GM19025 (cell line): ENCODE measurements at regions not wholly inside any gene's neighbourhood (a gene's known extent, or its start where the extent isn't known, plus 50 kb on each side); places are given as distances from the start of the nearest gene placed in this dataset.
"Not testable (repeated sequence)": the region's sequence is repeated elsewhere in the genome, so short reads cannot be mapped to it uniquely, and the experiment has no call there.

ENCODE experiments used
- ATAC-seq: cut with Tn5 transposase; IDR thresholded peaks from one replicate; pipeline ENCODE4 v1.9.1; 2021; ENCODE audit warnings: mild to moderate bottlenecking, low read depth, moderate library complexity; ENCODE audit not compliant: unreplicated experiment

DNA sequence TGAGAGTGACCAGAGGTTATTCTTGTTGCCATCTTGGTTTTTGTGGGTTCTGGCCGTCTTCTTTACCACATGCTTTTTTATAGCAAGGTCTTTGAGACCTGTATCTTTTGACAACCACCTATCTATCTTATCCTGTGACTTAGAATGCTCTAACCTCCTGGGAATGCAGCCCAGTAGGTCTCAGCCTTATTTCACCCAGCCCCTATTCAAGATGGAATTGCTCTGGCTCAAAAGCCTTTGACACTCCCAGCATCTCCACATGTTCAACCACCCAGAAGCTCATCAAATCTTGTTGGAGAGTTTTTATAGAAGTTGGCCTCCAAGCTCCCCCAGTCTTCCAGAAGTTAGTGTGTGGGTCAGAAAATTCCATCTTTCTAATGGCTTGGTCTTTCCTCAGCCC lies 464.3 kb upstream of the NRP1 start:
- ATAC-seq: no peak

DNA sequence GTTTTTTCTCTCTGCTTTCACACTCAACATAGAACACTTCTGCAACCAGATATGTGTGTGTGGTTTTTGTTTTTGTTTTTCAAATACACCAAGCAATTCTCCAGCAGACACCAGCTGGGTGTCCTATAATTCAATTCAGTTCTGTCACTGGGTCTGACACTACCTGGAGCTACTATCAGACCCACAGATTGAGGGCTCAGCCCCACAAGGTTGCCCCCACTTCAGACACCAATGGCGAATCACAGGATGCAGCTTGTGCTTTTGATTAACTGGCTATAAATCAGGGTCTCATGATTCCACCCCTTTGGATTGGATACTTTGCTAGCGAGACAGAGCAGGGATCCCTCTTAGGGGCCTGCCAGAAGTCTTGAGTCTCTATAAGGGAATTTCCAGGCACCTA lies 462.2 kb upstream of the NRP1 start:
- no peak for ATAC-seq

DNA sequence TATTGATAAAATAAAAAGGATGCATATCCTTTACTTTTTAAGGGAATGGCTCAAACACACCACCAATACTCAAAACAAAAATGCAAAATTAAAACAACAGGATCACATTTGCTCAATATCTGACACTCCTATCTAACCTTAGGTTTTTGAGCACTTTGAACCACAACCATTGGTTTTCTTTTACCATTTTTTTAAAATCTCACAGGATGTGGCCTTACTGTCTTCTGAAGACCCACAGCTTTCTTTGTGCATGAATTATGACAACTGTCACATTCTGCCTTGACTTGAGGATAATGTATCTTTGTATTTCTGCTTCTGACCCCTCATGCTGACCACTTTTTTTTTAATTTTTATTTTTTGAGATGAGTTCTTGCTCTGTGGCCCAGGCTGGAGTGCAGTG lies 461.1 kb upstream of the NRP1 start:
- no peak for ATAC-seq

DNA sequence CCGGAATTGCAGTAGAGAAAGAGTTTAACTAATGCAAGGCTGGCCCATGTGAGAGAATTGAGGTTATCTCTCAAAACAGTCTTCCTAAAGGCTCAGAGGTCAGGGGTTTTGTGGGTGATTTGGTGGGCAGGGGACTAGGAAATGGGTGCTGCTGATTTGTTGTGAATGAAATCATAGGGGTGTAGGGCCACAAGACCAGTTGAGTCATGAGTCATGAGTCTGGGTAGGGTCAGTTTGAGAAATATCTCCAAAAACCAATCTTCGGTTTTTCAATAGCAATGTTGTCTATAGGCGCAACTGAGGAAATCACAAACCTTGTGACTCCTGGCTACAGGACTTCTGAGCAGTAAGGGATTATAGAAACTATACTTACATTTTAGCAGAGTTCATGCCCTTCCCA lies 460.0 kb upstream of the NRP1 start:
- no peak for ATAC-seq

DNA sequence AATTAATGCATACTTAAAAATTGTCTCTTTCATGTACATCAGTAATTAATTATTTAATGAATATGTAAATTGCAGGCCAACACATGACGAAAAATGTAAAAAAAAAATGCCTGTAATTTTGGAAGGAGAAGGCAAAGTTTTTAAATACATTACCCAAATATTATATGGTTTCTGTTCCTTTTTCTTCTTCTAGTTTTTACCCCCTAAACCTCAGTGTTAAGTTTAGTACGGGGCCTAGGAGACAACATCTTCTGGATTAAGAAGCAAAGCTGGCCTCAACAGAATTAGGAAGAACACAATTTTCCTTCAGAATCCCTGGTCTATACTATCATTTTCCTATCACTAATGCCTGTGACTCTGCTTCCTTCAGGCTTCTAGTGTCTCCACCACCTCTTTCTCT lies 459.3 kb upstream of the NRP1 start:
- ATAC-seq: no peak

DNA sequence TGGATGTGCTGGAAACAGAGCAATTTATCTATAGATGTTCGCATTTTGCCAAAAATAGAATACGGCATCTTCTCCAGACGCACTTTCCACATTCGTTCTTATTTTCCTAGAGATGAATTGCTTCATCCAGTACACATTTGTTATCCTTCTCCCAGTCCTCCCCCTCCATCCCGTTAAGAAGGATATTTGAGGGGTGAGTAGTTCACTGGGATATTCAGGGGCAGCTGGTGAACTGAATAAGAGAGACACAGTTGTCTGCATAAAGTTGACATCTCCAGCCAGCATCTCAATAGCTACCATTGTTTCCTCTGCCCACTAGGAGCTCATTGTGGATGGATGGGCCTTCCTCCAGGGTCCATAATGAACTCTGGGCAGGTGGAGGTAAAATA lies 456.8 kb upstream of the NRP1 start:
- ATAC-seq: no peak

DNA sequence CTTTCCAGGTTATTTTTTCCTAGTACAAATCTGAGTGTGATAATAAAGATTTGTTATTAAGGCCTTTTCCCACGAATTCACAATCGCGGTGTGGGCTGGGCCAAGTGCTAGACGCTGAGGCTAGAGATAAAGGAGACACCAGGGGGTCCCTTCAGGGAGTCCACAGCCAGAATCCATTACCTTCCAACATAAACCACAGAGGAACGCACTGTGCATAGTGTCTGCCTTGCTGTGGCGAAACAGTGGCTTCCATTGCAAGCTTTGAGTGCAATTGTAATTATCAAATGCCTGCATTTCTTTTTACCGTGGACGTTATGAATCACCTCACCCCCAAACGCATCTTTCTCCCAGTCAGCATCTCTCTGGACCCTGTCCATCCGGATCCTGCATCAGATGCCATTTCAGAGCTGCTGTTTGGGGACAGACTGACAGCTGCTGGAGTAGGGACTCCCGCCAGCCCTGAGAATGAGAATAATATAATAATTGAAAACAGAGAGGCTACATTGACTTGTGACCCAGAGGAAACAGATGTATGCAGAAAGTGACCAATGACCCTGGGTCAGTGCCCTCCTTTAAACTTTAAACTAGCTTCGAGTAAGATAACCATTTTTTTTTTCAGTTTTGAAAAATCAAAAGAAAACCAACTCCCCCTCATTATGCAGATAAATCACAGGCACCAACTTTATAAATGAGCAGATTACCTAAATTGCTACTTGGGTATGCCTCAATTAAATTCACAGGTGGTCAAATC lies 456.2 kb upstream of the NRP1 start:
- ATAC-seq: no peak

DNA sequence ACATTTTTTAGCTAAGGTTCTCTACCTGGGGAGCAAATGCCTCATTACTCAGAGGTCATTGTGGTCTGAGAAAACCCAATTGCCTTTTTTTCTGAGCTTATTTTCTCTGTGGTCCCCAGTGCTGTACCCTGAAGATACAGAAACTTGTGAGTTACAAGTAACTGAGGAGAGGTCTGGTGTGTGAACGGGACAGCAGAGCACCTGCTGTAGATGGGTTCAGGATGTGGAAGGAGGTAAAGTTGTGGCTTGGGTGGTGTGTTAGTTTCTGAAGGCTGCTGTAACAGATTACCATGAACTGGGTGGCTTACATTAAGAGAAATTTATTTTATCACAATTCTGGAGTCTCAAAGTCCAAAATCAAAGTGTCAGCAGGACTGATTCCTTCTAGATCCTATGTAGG lies 449.1 kb upstream of the NRP1 start:
- no peak for ATAC-seq

DNA sequence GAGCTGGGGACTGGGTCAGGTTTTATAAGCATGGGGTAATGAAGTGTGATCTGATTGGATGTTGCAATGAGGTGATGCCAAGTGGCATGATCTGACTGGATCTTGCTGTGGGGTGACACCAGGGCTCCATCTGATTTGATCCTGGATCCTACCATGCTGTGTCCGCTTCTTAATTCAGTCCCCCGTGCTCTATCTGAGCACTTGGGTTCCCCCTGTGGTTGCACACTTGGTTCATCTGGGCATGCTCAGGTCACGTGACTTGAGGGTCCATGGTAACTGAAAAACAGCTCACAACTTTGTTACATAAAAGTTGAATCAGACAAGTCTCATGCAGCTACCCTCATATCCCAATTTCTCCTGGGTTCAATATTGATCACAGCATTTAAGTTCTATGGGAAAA lies 448.6 kb upstream of the NRP1 start:
- no peak for ATAC-seq

DNA sequence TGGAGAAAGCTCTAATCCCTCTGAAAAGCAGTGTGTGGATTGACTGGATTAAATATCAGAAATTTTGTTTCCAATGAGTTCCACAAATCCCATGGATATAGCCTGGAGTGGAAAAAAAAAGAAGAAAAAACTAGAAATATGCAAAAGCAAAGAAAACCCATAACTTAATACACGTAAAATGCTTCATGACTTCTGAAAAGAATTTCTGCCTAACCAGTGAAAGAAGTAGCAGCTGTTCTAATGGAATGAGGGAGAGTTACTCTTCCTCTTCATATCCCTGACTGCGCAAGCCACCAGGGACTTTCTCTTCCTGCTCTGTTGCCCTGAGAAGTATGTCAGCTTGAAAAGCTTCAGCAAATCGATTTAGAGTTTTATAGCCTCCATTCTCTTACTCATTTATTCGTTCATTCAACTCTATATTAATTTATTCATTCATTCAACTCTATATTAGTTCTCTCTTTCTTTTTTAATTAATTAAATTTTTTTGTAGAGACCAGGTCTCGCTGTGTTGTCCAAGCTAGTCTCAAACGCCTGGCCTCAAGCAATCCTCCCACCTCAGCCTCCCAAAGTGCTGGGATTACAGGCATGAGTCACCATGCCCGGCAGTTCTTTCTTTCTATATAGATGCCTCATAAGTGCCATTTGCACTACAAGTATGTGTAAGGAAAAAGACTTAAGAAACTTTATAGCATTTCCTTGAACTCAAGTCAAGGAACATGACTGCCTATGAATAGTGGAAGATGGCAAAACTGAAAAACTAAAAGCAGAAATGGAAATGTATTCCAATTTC lies 447.3 kb upstream of the NRP1 start:
- no peak for ATAC-seq

DNA sequence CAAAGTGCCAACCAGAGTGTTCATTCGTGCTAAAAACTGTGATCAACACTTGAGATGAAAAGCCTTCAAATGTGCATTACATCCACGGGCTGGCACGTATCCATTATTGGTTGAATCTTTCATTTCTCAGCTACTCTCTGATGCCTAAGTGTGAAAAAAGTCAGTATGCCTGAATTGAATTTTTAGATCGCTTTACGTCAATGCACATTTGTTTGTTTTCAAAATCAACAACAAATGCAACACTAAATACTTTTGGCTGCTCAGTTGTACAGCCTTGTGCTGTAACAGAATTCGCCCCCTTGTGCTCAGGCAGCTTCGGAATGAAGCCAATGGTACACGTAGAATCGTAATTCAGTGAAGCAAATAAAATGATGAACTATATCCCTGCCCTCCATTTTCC lies 446.5 kb upstream of the NRP1 start:
- ATAC-seq: no peak

DNA sequence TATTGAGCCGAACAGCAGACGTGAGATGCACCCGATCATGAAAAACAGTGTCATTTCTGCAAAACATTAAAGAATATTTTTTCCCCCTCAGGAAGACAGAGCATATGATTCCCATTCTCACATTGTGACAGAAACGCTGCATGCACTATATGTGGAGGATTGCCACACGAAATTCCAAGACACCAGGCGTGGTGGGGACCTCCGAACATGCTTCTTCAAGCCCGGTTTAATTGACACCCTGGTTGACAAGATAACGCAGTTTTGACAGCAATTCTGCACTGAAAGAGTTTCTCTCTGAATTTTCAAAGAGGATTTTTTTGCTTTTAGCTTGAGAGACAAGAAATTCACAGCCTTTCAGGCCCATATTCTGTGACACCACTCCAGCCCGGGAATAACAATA lies 442.8 kb upstream of the NRP1 start:
- ATAC-seq: no peak

DNA sequence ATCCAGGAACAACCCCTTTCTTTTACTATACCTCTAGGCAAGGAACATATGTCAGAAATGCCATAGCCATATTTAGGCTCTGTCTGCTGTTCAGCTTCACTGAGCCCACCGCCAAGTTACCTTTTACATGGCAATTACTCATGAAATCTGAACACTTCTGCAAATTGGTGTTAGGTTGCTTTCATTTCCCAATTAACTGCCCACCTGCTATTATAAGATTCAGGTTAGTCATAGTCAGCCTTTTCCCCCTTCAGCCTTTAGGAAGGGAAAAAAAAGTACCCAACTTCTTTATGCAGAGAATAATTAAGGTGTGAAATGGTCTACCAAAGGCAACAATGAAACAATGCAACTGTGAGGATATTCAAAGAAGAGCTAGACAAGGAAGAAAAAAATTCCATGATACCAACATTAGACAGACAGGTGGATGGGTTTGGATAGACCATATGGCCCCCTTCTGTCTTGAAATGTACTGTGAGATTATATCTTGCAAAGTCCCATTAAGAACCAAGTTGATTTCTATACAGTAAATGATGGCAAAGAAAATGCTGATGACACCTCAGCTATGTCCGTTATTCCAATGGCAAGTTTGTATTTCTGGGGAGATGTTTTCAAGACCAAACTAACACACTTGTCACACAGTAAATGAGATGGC lies 442.1 kb upstream of the NRP1 start:
- no peak for ATAC-seq

DNA sequence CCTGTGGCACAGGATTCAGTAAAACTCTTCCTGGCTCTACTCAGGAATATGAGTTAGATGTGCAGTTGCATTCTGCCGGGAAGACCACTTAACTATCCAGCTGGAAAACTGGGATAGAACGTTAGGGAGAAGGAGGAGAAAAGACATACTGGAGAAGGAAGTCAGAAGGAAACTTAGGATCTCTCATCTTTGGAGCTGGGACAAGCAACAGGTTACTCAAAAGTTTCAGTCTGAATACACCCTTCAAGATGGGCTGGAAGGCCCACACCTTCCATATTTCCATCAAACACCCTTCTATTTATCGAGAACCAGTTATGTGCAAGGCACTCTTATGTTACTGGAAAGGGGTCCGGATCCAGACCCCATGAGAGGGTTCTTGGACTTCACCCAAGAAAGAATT lies 440.4 kb upstream of the NRP1 start:
- no peak for ATAC-seq

DNA sequence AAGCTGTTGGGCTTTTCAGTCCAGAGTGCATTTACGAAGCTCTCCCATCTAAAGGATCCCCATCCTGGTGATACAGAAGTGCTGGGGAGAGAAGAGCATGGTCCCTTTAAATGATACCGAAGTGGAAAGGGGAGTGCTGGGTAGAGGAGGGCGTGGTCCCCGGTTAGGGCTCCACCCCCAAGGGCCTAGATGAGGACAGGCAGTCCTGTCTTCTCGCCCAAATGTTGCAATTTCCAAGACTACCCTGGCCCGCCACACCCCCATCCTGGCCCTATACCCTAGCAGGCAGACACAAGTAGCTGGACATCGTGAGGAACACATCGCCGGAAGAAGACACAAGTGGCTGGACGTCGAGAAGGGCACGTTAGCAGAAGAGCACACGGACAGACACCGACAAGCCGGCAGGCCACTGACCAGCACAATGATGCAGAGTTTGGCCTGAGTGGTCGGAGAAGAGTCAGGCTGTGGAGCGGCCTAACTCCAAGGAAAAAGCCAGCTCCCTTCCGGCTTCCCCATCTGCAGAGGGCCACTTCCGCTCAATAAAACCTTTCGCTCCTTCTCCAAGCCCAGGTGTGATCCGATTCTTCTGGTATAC lies 439.5 kb upstream of the NRP1 start:
- no peak for ATAC-seq

DNA sequence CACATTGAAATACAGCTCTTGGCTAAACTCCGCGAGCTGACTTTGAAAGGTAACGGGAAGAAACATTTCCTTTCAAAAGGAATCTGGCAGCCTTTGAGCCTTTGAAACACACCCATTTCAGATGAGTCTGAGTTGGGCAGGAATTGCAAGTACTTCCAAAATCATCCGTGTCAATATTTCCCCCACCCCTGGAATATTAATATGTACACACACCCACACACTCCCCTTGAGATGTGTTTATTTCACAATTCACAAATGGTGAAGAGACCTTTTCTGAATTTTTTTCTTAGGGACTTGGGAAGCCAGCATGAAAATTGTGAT lies 438.7 kb upstream of the NRP1 start:
- no peak for ATAC-seq

DNA sequence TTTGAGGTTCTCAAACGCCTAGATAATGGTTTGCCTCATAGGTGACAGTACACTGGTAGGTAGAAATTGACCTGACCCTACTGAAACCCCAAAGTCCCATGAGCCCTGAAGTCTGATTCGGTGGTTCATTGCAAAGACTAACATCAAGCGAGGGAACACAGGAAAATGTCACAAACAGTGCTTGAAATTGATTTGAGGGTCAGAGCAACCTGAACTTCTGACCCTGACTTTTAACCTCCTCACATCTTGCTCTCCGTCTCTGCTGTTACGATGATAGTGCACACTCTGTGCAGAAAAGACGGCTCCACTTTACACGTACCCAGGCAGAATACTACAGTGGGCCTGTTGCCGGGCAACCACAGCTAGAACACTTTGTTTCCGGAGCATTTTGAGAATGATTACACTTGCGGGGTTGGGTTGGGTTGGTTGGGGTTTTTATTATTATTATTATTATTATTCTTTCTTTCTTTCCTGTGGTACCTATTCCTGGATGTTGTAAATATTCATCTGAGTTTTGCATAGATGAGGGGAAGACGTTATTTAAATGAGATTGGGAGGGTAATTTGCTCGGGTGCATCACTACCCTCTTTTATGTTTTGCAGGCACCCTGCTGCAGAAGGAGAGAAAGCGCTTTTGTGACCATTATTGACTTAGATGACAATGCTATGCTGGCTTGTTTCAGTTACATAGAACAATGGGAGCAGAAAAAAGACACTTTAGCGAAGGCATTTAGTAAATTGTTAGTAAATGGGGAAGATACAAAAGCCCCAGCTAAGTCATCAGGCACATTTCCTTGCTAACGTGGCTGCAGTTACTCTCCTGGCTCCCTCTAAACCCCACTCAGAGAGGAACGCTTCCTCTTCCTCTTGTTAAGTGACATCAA lies 438.1 kb upstream of the NRP1 start:
- ATAC-seq: no peak

DNA sequence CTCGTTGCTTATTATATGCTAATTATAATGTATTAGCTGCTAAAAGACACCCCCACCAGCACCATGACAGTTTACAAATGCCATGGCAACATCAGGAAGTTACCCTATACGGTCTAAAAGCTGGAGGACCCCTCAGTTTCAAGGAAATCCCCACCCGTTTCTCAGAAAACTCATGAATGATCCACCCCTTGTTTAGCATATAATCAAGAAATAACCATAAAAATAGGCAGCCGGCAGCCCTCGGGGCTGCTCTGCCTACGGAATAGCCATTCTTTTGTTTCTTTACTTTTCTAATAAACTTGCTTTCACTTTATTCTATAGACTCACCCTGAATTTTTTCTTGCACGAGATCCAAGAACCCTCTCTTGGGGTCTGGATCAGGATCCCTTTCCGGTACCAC lies 437.4 kb upstream of the NRP1 start:
- ATAC-seq: not testable (repeated sequence)

DNA sequence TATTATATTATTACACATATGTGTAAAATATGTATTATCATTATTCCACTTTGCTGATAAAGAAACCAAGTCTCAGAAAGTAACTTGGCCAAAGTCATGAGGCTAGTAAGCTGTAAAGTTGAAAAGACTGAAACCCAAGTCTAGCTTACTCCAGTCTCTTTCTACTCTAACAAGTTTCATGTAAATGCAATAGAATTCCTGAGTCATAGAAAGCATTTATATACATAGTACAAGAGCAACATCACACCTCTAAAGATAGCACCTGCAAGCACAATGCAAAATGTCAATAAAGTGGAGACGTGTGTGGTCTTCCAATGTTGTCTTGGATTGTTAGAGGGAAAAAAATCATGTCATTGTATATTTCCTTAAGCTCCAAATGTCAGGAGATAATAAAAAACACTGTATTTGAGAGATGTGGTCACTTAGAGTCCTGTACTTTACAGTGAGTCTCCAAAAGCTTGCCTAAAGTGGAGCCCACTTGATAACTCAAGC lies 430.3 kb upstream of the NRP1 start:
- no peak for ATAC-seq
